ENCODE measurements at regions not wholly inside any gene's neighbourhood (a gene's known extent, or its start where the extent isn't known, plus 50 kb on each side); places are given as distances from the start of the nearest gene placed in this dataset.

- TF ChIP-seq, protein P1, sequence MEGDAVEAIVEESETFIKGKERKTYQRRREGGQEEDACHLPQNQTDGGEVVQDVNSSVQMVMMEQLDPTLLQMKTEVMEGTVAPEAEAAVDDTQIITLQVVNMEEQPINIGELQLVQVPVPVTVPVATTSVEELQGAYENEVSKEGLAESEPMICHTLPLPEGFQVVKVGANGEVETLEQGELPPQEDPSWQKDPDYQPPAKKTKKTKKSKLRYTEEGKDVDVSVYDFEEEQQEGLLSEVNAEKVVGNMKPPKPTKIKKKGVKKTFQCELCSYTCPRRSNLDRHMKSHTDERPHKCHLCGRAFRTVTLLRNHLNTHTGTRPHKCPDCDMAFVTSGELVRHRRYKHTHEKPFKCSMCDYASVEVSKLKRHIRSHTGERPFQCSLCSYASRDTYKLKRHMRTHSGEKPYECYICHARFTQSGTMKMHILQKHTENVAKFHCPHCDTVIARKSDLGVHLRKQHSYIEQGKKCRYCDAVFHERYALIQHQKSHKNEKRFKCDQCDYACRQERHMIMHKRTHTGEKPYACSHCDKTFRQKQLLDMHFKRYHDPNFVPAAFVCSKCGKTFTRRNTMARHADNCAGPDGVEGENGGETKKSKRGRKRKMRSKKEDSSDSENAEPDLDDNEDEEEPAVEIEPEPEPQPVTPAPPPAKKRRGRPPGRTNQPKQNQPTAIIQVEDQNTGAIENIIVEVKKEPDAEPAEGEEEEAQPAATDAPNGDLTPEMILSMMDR (IDR thresholded peaks at IDR 0.05) = no peak
- no peak for TF ChIP-seq POLR2A (IDR thresholded peaks at IDR 0.05)
Measured at GRCh38 chr2:13583609-13584008, 866.9 kb downstream of the TRIB2 start.

Data from tibial nerve (tissue), 3 donors.